NCI-H524 treated with DMSO at 0.1 percent for 48 hours (cell line): ENCODE measurements at regions not wholly inside any gene's neighbourhood (a gene's known extent, or its start where the extent isn't known, plus 50 kb on each side); places are given as distances from the start of the nearest gene placed in this dataset.

Source experiments
- DNase-seq: peaks from one replicate; lab custom pipeline; 2025; lab: John Stamatoyannopoulos, UW

DNA sequence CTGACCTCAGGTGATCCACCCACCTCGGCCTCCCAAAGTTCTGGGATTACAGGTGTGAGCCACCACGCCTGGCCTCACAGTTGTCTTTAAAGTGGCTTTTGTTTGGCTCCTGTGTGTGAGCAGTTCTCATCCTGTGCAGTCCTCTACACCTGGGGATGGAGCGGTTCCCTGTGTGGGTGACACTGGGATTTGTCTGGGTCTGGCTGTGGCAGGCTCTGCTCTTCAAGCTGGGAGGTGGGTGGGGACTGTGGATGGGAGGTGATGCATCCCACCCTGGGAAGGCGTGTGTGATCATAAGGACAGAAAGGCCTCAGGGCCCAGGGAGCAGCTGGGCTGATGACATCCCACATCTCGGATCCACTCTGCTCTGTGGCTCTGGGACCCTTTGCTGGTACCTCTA, 1266.8 kb downstream of the BRD1 start:
- DNase-seq = no peak

GRCh38 chr22:48560389-48560751, 1267.3 kb downstream of the BRD1 start:
- no peak for DNase-seq

GRCh38 chr22:48559647-48560388, 1267.9 kb downstream of the BRD1 start:
- DNase-seq = no peak

GRCh38 chr22:48558606-48559402, 1268.9 kb downstream of the BRD1 start:
- DNase-seq = no peak

DNA sequence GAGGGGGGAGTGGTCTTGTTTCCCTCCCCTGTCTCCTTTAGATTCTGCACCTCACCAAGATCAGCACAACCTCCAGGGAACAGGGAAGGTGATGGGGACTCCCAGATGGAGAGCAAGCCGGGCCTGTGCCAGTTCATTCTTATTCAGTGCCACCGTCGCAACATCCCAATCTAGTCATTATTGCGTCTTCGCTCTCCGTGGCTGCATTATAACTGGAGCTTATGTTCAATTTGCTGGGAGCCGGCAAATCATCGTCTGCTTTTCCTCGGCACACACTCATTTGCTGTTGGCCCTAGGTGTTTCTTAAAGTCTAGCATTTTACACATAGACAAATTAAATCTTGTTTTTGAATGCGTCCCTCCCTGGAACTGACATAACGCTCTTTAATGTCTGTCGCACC, 1269.7 kb downstream of the BRD1 start:
- DNase-seq = no peak

- no peak for DNase-seq
Measured at GRCh38 chr22:48557473-48557872, 1270.2 kb downstream of the BRD1 start.

- DNase-seq = no peak
Measured at GRCh38 chr22:48556751-48557150, 1270.9 kb downstream of the BRD1 start.

GRCh38 chr22:48556222-48556621, 1271.5 kb downstream of the BRD1 start:
- no peak for DNase-seq

- DNase-seq = peak; percentile 29
Measured at GRCh38 chr22:48555606-48556005, 1272.1 kb downstream of the BRD1 start.

GRCh38 chr22:48554893-48555572, 1272.6 kb downstream of the BRD1 start:
- no peak for DNase-seq

- DNase-seq = no peak
Measured at GRCh38 chr22:48553694-48554308, 1273.9 kb downstream of the BRD1 start.

DNA sequence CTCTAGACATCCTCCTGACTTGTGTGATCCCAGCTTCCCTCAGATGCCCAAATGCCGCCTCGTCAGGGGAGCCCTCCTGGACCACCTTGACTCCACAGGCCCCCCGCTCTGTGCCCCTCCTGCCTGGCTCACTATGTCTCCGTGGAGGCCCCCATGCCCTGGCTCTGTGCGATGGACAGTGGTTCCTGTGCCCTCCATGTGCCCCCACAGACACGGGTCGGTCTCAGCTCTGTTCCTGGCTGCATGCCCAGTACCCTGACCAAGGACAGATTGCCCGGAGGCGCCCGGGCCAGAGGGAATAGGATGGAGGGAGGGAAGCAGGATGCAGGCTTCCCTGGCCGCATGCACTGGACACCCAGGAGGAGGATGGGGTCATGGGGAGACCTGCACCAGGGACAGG, 1274.6 kb downstream of the BRD1 start:
- no peak for DNase-seq

DNA sequence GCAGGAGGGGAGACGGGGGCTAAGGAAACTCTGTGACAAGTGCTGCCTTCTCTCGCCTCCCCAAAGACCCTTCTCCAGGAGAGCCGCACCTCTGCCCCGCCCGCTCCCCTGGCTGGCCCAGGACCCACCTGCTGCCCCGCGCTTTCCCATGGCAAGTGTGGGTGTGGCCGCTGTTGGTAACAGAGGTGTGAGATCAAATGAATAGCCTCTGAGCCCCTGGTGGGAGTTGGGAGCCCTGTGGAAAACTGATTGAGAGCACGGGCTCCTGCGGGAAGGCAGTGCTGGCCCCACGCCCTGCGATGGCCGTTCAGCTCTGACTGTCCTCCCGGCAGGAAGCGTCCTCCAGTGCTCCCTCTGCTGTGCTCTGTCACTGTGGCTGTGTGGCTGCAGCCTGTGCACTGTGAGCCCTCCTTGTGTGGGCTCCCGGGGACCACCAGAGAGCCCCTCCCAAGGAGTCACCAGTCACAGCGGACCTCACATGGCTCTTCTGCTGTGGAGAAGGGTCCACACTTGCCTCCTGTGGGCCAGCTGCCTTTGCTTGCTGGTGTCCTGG, 1275.9 kb downstream of the BRD1 start:
- DNase-seq = no peak

- no peak for DNase-seq
Measured at GRCh38 chr22:48551061-48551460, 1276.6 kb downstream of the BRD1 start.

DNA sequence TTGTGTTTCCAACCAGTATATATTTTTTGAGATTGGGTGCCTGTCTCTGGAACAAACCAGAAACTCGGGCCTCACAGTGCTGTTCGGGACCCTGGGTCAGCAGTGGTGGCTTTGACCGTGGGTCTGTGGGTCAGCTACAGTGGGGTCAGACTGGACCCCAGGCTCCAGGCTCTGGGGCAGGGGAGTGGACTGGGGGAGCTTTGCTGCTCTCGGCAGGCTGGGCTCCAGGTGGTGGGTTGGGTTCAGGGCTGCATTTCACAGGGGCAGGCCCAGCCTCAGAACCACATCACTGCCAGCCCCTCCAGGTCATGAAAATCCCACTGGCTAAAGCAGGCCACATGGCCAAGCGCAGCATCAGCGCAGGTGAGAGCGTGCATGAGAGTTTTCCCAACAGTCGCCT, 1279.3 kb downstream of the BRD1 start:
- DNase-seq = no peak

DNA sequence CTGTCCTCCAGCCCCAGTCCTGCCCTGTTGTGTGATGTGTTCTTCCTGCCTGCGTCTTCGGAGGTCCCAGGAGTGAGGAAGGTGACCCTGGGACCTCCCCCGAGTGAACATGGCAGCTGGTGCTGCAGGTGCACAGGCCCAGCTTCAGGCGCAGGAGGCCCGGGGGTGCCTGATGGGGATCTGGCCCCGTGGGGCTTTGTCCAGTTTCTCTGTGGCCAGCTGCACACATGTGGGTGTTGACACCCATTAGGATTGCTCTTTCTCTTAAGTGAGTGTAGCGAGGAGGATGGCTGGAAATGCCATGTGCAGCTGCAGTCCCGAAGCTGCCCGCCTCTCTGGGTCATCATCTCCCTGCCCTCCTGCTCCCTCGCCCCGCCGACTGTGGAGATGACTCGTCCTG, 1279.7 kb downstream of the BRD1 start:
- no peak for DNase-seq

DNA sequence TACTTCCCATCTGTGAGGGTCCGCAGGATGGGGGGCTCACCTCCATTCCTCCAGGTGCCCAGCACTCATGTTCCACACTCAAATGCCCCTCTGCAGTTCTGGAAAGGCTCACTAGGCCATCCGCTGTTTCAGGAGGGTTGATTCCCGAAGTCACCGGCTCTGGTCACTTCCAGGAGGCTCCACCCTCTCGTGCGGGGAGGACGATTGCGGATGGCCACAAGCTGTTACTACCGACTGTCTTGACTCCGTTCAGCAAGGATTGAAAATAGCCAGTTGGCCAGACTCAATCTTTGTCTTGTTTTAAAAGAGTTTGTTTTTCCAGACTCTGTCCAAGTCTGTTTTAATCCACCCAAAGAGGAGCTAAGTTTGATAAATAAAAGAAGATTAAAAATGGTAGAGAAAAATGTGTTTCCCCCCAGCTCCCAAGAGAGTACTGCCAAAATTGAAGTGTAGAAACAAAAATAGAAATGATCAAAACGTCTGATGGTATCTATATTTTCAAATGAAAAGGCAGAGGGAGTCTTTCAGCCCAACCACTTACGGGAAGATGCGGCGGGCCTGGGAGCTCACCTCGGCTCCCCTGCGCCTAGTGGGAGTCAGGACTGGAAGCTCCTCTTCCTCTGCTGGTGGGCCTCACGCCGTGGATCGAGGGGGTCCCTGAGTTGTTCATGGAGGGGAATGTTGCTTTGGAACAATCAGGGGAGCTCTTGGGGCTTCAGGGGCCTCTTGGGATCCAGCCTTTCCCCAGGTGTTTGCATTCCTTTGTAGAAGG, 1280.8 kb downstream of the BRD1 start:
- DNase-seq = no peak

- no peak for DNase-seq
Measured at GRCh38 chr22:48545987-48546386, 1281.7 kb downstream of the BRD1 start.

GRCh38 chr22:48541401-48542098, 1286.1 kb downstream of the BRD1 start:
- DNase-seq = no peak

DNA sequence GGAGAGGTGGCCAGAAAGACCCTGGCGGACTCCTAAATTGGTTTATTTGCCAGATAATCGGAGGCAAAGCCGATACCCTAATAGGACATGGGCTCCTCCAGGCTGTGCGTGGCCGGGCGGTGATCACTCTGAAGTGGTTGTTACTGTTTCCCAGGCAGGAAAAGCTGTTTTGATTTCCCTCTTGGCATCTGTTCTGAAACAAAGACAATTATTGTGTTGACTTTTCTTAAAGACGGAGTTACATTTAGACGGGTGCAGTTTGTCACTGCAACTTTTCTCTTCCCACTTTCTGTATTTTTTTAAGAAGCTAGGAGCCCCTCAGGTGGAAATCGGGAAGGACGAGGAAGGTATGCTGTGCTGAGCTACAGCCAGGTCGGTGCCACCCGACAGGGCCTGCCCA, 1288.4 kb downstream of the BRD1 start:
- no peak for DNase-seq

- no peak for DNase-seq
Measured at GRCh38 chr22:48538291-48538820, 1289.3 kb downstream of the BRD1 start.
